ENCODE measurements at regions not wholly inside any gene's neighbourhood (a gene's known extent, or its start where the extent isn't known, plus 50 kb on each side); places are given as distances from the start of the nearest gene placed in this dataset.

- H3K4me3 ChIP-seq = no peak overlapping the region
- intact Hi-C loops (cut with DNase I) = no loop called here
- DNase-seq (no peak), ATAC-seq (no peak)
- H3K27me3 ChIP-seq = no peaks in the 10 kb centered on the region
- H3K27ac ChIP-seq = no peak overlapping the region
- H3K36me3 ChIP-seq (replicated peaks in 1 of 2; ENCODE audit: insufficient read depth in 1 of 2, low read depth in 2 of 2) = no peaks in the 10 kb centered on the region
- no peaks in the 10 kb centered on the region for H3K9me3 ChIP-seq
- no peaks in the 10 kb centered on the region for H3K4me1 ChIP-seq
- WGBS, 2 donors = 90% methylated on average over 6 of the region's 6 CpGs
- TF ChIP-seq POLR2A (IDR thresholded peaks at IDR 0.05) (no peak), CTCF (IDR thresholded peaks at IDR 0.05) (no peak)
These were observed 142.1 kb downstream of the FAM124B start for GRCh38 chr2:224259831-224260230.

- H3K4me3 ChIP-seq = no peak overlapping the region
- no peaks in the 10 kb centered on the region for H3K36me3 ChIP-seq (replicated peaks in 1 of 2; ENCODE audit: insufficient read depth in 1 of 2, low read depth in 2 of 2)
- H3K27me3 ChIP-seq = no peaks in the 10 kb centered on the region
- WGBS, 2 donors = 54 to 63% methylated on average over 2 of the region's 2 CpGs
- intact Hi-C loops (cut with DNase I) = no loop called here
- no peak for ATAC-seq
- no peak for DNase-seq
- H3K27ac ChIP-seq = no peak overlapping the region
- H3K9me3 ChIP-seq = no peaks in the 10 kb centered on the region
- no peaks in the 10 kb centered on the region for H3K4me1 ChIP-seq
- TF ChIP-seq POLR2A (IDR thresholded peaks at IDR 0.05) (no peak), CTCF (IDR thresholded peaks at IDR 0.05) (no peak)
These were observed 143.8 kb downstream of the FAM124B start for GRCh38 chr2:224258059-224258458.

- no peaks in the 10 kb centered on the region for H3K27me3 ChIP-seq
- H3K4me3 ChIP-seq = no peak overlapping the region
- WGBS, 2 donors = 50 to 51% methylated on average over 2 of the region's 2 CpGs
- no peaks in the 10 kb centered on the region for H3K36me3 ChIP-seq (replicated peaks in 1 of 2; ENCODE audit: insufficient read depth in 1 of 2, low read depth in 2 of 2)
- ATAC-seq = no peak
- no peak for DNase-seq
- H3K4me1 ChIP-seq = no peaks in the 10 kb centered on the region
- no peak overlapping the region for H3K27ac ChIP-seq
- H3K9me3 ChIP-seq = no peaks in the 10 kb centered on the region
- intact Hi-C loops (cut with DNase I) = no loop called here
- TF ChIP-seq CTCF (IDR thresholded peaks at IDR 0.05) (no peak), POLR2A (IDR thresholded peaks at IDR 0.05) (no peak)
These were observed 144.8 kb downstream of the FAM124B start for GRCh38 chr2:224257156-224257555.

- ATAC-seq = no peak
- TF ChIP-seq POLR2A (IDR thresholded peaks at IDR 0.05) = no peak
- 89 to 93% methylated on average over 1 of the region's 1 CpG for WGBS, 2 donors
- H3K27me3 ChIP-seq = no peaks in the 10 kb centered on the region
- no peak overlapping the region for H3K4me3 ChIP-seq
- no peaks in the 10 kb centered on the region for H3K9me3 ChIP-seq
- H3K27ac ChIP-seq = no peak overlapping the region
- H3K36me3 ChIP-seq (replicated peaks in 1 of 2; ENCODE audit: insufficient read depth in 1 of 2, low read depth in 2 of 2) = no peaks in the 10 kb centered on the region
- no peak for DNase-seq
- H3K4me1 ChIP-seq = no peaks in the 10 kb centered on the region
- intact Hi-C loops (cut with DNase I) = no loop called here
These were observed 148.4 kb downstream of the FAM124B start for GRCh38 chr2:224253464-224253863.

- TF ChIP-seq POLR2A (IDR thresholded peaks at IDR 0.05) (no peak), CTCF (IDR thresholded peaks at IDR 0.05) (no peak)
- intact Hi-C loops (cut with DNase I) = no loop called here
- H3K36me3 ChIP-seq (replicated peaks in 1 of 2; ENCODE audit: insufficient read depth in 1 of 2, low read depth in 2 of 2) = no peaks in the 10 kb centered on the region
- H3K4me3 ChIP-seq = no peak overlapping the region
- H3K27me3 ChIP-seq = no peaks in the 10 kb centered on the region
- no peak overlapping the region for H3K27ac ChIP-seq
- no peaks in the 10 kb centered on the region for H3K4me1 ChIP-seq
- H3K9me3 ChIP-seq = no peaks in the 10 kb centered on the region
- ATAC-seq (no peak), DNase-seq (no peak)
These were observed 149.3 kb downstream of the FAM124B start for GRCh38 chr2:224252631-224253030.
